ENCODE measurements at regions not wholly inside any gene's neighbourhood (a gene's known extent, or its start where the extent isn't known, plus 50 kb on each side); places are given as distances from the start of the nearest gene placed in this dataset.

DNA sequence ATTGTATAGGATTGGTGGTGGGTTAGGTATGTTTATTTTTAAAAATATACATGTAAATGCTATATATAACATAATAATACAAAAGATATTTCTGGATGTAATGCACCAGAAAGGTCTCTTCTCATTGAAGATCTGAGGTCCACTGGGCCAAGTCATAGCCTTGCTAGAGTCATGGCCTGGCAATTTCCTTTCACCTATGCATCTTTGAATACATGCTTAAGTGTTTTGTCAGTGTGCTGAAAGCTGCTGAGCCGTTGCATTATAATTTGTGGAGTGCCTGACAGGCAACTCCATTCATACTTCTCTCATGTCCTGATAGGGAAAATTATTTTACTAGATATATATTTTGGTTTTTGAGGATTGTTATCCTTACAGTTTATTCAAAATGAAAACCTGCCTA, 410.2 kb upstream of the CT83 start:
- Mint-ChIP-seq H3K27me3 (no peaks in the 10 kb centered on the region), H3K4me3 (no peak overlapping the region), H3K36me3 (no peaks in the 10 kb centered on the region), H3K9me3 (peaks cover 0 to 4% (median 0%) of the 10 kb centered on the region in 8 donors), H3K27ac (no peak overlapping the region), H3K4me1 (no peaks in the 10 kb centered on the region)
- Histone ChIP-seq H3K4me3 (ENCODE audit: low read length in 2 of 2) (no peak overlapping the region), H3K4me1 (ENCODE audit: insufficient read depth, low read length) (no peaks in the 10 kb centered on the region), H3K9me3 (ENCODE audit: control insufficient read depth in 1 of 2, low read length in 2 of 2) (no peaks in the 10 kb centered on the region), H3K27me3 (ENCODE audit: insufficient read depth, low read length) (no peaks in the 10 kb centered on the region), H3K36me3 (ENCODE audit: insufficient read depth, low read length) (no peaks in the 10 kb centered on the region), H3K27ac (ENCODE audit: low read depth, low read length) (no peak overlapping the region)
- CTCF ChIA-PET (ENCODE audit: partially characterized antibody) = no interaction called here
- intact Hi-C loops (cut with micrococcal nuclease) = no loop called here
- POLR2A ChIA-PET (ENCODE audit: partially characterized antibody) = no interaction called here
- DNase-seq = no peak

GRCh38 chrX:116863029-116863428, 400.3 kb upstream of the CT83 start:
- Mint-ChIP-seq H3K4me1 (no peaks in the 10 kb centered on the region), H3K27me3 (no peaks in the 10 kb centered on the region), H3K36me3 (no peaks in the 10 kb centered on the region), H3K27ac (no peak overlapping the region), H3K4me3 (no peak overlapping the region), H3K9me3 (peaks cover 0 to 2% (median 0%) of the 10 kb centered on the region in 8 donors)
- Histone ChIP-seq H3K9me3 (ENCODE audit: control insufficient read depth in 1 of 2, low read length in 2 of 2) (no peaks in the 10 kb centered on the region), H3K36me3 (ENCODE audit: insufficient read depth, low read length) (no peaks in the 10 kb centered on the region), H3K27ac (ENCODE audit: low read depth, low read length) (no peak overlapping the region), H3K27me3 (ENCODE audit: insufficient read depth, low read length) (no peaks in the 10 kb centered on the region), H3K4me3 (ENCODE audit: low read length in 2 of 2) (no peak overlapping the region), H3K4me1 (ENCODE audit: insufficient read depth, low read length) (no peaks in the 10 kb centered on the region)
- intact Hi-C loops (cut with micrococcal nuclease) = no loop called here
- ChIA-PET CTCF (ENCODE audit: partially characterized antibody) (no interaction called here), POLR2A (ENCODE audit: partially characterized antibody) (no interaction called here)
- no peak for DNase-seq

- Histone ChIP-seq H3K36me3 (ENCODE audit: insufficient read depth, low read length) (no peaks in the 10 kb centered on the region), H3K27me3 (ENCODE audit: insufficient read depth, low read length) (no peaks in the 10 kb centered on the region), H3K4me1 (ENCODE audit: insufficient read depth, low read length) (no peaks in the 10 kb centered on the region), H3K4me3 (ENCODE audit: low read length in 2 of 2) (no peak overlapping the region), H3K27ac (ENCODE audit: low read depth, low read length) (no peak overlapping the region), H3K9me3 (ENCODE audit: control insufficient read depth in 1 of 2, low read length in 2 of 2) (no peaks in the 10 kb centered on the region)
- POLR2A ChIA-PET (ENCODE audit: partially characterized antibody) = no interaction called here
- no peak for DNase-seq
- intact Hi-C loops (cut with micrococcal nuclease) = no loop called here
- no peaks in the 10 kb centered on the region for H3K27me3 Mint-ChIP-seq
- no peak overlapping the region for H3K4me3 Mint-ChIP-seq
- H3K9me3 Mint-ChIP-seq = peaks cover 0 to 2% (median 0%) of the 10 kb centered on the region in 8 donors
- CTCF ChIA-PET (ENCODE audit: partially characterized antibody) = no interaction called here
- H3K36me3 Mint-ChIP-seq = no peaks in the 10 kb centered on the region
- no peak overlapping the region for H3K27ac Mint-ChIP-seq
- no peaks in the 10 kb centered on the region for H3K4me1 Mint-ChIP-seq
Measured at GRCh38 chrX:116862340-116862739, 399.6 kb upstream of the CT83 start.

- Mint-ChIP-seq H3K36me3 (no peaks in the 10 kb centered on the region), H3K27me3 (no peaks in the 10 kb centered on the region), H3K4me3 (no peak overlapping the region), H3K4me1 (no peaks in the 10 kb centered on the region), H3K27ac (no peak overlapping the region), H3K9me3 (peaks cover 0 to 6% (median 2%) of the 10 kb centered on the region in 8 donors)
- intact Hi-C loops (cut with micrococcal nuclease) = no loop called here
- Histone ChIP-seq H3K4me3 (ENCODE audit: low read length in 2 of 2) (no peak overlapping the region), H3K9me3 (ENCODE audit: control insufficient read depth in 1 of 2, low read length in 2 of 2) (no peaks in the 10 kb centered on the region), H3K27ac (ENCODE audit: low read depth, low read length) (no peak overlapping the region), H3K36me3 (ENCODE audit: insufficient read depth, low read length) (no peaks in the 10 kb centered on the region), H3K4me1 (ENCODE audit: insufficient read depth, low read length) (no peaks in the 10 kb centered on the region), H3K27me3 (ENCODE audit: insufficient read depth, low read length) (no peaks in the 10 kb centered on the region)
- ChIA-PET CTCF (ENCODE audit: partially characterized antibody) (no interaction called here), POLR2A (ENCODE audit: partially characterized antibody) (no interaction called here)
- no peak for DNase-seq
Measured at GRCh38 chrX:116841290-116841689, 378.5 kb upstream of the CT83 start.

DNA sequence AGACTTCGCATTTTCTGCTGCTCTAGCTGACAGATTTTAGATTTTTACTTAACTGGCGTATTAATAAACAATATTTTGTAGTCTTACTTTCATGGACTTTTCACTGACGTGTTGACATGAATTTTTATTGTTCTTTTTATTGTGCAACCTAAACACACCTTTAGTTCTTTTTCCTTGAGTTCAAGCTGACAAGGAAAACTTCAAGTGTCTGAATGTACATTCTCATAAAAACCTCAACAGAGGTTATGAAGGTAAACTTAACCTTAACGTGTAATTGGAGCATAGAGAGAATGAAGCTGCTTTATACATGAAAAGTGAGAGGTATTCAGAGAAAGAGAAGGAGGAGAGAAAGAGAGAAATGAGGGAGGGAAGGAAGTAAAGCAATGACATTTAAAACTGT, 364.3 kb upstream of the CT83 start:
- POLR2A ChIA-PET (ENCODE audit: partially characterized antibody) = no interaction called here
- Histone ChIP-seq H3K36me3 (ENCODE audit: insufficient read depth, low read length) (no peaks in the 10 kb centered on the region), H3K9me3 (ENCODE audit: control insufficient read depth in 1 of 2, low read length in 2 of 2) (no peaks in the 10 kb centered on the region), H3K4me3 (ENCODE audit: low read length in 2 of 2) (no peak overlapping the region), H3K4me1 (ENCODE audit: insufficient read depth, low read length) (no peaks in the 10 kb centered on the region), H3K27ac (ENCODE audit: low read depth, low read length) (no peak overlapping the region), H3K27me3 (ENCODE audit: insufficient read depth, low read length) (no peaks in the 10 kb centered on the region)
- intact Hi-C loops (cut with micrococcal nuclease) = no loop called here
- H3K4me3 Mint-ChIP-seq = no peak overlapping the region
- H3K9me3 Mint-ChIP-seq = peaks cover 0 to 3% (median 0%) of the 10 kb centered on the region in 8 donors
- no peaks in the 10 kb centered on the region for H3K27me3 Mint-ChIP-seq
- H3K36me3 Mint-ChIP-seq = no peaks in the 10 kb centered on the region
- CTCF ChIA-PET (ENCODE audit: partially characterized antibody) = no interaction called here
- no peak for DNase-seq
- no peaks in the 10 kb centered on the region for H3K4me1 Mint-ChIP-seq
- H3K27ac Mint-ChIP-seq = no peak overlapping the region

GRCh38 chrX:116824785-116825184, 362.0 kb upstream of the CT83 start:
- intact Hi-C loops (cut with micrococcal nuclease) = no loop called here
- Histone ChIP-seq H3K36me3 (ENCODE audit: insufficient read depth, low read length) (no peaks in the 10 kb centered on the region), H3K4me3 (ENCODE audit: low read length in 2 of 2) (no peak overlapping the region), H3K27me3 (ENCODE audit: insufficient read depth, low read length) (no peaks in the 10 kb centered on the region), H3K9me3 (ENCODE audit: control insufficient read depth in 1 of 2, low read length in 2 of 2) (no peaks in the 10 kb centered on the region), H3K4me1 (ENCODE audit: insufficient read depth, low read length) (no peaks in the 10 kb centered on the region), H3K27ac (ENCODE audit: low read depth, low read length) (no peak overlapping the region)
- CTCF ChIA-PET (ENCODE audit: partially characterized antibody) = no interaction called here
- Mint-ChIP-seq H3K4me3 (no peak overlapping the region), H3K36me3 (no peaks in the 10 kb centered on the region), H3K27me3 (no peaks in the 10 kb centered on the region), H3K4me1 (no peaks in the 10 kb centered on the region), H3K27ac (no peak overlapping the region), H3K9me3 (peaks cover 0 to 3% (median 0%) of the 10 kb centered on the region in 8 donors)
- DNase-seq = no peak
- POLR2A ChIA-PET (ENCODE audit: partially characterized antibody) = interaction anchor here (0.5 kb wide), 1 partner anchor 52 kb away, joined by 3 read pairs; no protein-coding TSS in a partner anchor

GRCh38 chrX:116823677-116824076, 360.9 kb upstream of the CT83 start:
- CTCF ChIA-PET (ENCODE audit: partially characterized antibody) = no interaction called here
- H3K27me3 Mint-ChIP-seq = no peaks in the 10 kb centered on the region
- H3K9me3 ChIP-seq (ENCODE audit: control insufficient read depth in 1 of 2, low read length in 2 of 2) = no peaks in the 10 kb centered on the region
- H3K27ac Mint-ChIP-seq = no peak overlapping the region
- H3K9me3 Mint-ChIP-seq = peaks cover 0 to 3% (median 0%) of the 10 kb centered on the region in 8 donors
- intact Hi-C loops (cut with micrococcal nuclease) = no loop called here
- no peak overlapping the region for H3K4me3 Mint-ChIP-seq
- no peak overlapping the region for H3K4me3 ChIP-seq (ENCODE audit: low read length in 2 of 2)
- no peaks in the 10 kb centered on the region for H3K4me1 Mint-ChIP-seq
- no peaks in the 10 kb centered on the region for H3K36me3 Mint-ChIP-seq
- no peaks in the 10 kb centered on the region for H3K27me3 ChIP-seq (ENCODE audit: insufficient read depth, low read length)
- no peak overlapping the region for H3K27ac ChIP-seq (ENCODE audit: low read depth, low read length)
- POLR2A ChIA-PET (ENCODE audit: partially characterized antibody) = no interaction called here
- no peaks in the 10 kb centered on the region for H3K4me1 ChIP-seq (ENCODE audit: insufficient read depth, low read length)
- no peaks in the 10 kb centered on the region for H3K36me3 ChIP-seq (ENCODE audit: insufficient read depth, low read length)
- no peak for DNase-seq

DNA sequence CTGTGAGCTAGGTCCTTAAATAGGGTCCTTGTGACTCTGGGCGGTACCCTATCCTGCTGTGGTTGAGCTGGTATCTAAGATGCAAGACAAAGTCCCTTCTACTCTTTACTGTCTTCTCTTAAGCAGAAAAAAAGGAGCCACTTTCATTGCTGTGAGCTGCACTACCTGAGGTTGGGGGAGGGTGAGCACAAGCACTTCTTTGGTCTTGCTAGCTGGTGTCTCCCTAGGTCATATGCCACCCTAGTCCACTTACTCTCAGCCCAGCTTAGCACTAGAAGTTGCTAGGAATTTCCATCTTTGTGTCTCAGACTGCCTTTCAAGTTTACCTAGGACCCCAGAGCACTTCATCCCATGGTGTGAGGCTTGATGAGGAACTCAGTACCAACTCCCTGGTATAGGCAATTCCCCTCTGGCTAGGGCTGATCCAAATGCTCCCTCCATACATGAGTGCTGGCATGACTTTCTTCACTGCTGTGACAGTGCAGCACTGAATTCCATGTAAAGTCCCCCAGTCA, 343.6 kb upstream of the CT83 start:
- Histone ChIP-seq H3K4me1 (ENCODE audit: insufficient read depth, low read length) (no peaks in the 10 kb centered on the region), H3K4me3 (ENCODE audit: low read length in 2 of 2) (no peak overlapping the region), H3K36me3 (ENCODE audit: insufficient read depth, low read length) (no peaks in the 10 kb centered on the region), H3K27ac (ENCODE audit: low read depth, low read length) (no peak overlapping the region), H3K27me3 (ENCODE audit: insufficient read depth, low read length) (no peaks in the 10 kb centered on the region), H3K9me3 (ENCODE audit: control insufficient read depth in 1 of 2, low read length in 2 of 2) (no peaks in the 10 kb centered on the region)
- ChIA-PET POLR2A (ENCODE audit: partially characterized antibody) (no interaction called here), CTCF (ENCODE audit: partially characterized antibody) (interaction anchor here (0.6 kb wide), 1 partner anchor 55 kb away, joined by 3 read pairs; no protein-coding TSS in a partner anchor)
- no peak for DNase-seq
- no peaks in the 10 kb centered on the region for H3K4me1 Mint-ChIP-seq
- intact Hi-C loops (cut with micrococcal nuclease) = no loop called here
- H3K9me3 Mint-ChIP-seq = peaks cover 0 to 4% (median 0%) of the 10 kb centered on the region in 8 donors
- H3K36me3 Mint-ChIP-seq = no peaks in the 10 kb centered on the region
- H3K27ac Mint-ChIP-seq = no peak overlapping the region
- H3K27me3 Mint-ChIP-seq = no peaks in the 10 kb centered on the region
- H3K4me3 Mint-ChIP-seq = no peak overlapping the region
